Thymus (tissue), 11 donors: ENCODE measurements at regions not wholly inside any gene's neighbourhood (a gene's known extent, or its start where the extent isn't known, plus 50 kb on each side); places are given as distances from the start of the nearest gene placed in this dataset.
"Not testable (repeated sequence)": the region's sequence is repeated elsewhere in the genome, so short reads cannot be mapped to it uniquely, and the experiment has no call there.

Source experiments
- DNase-seq, 9 donors: peaks; one replicate each; pipeline ENCODE4 v3.0.0-alpha.2; 2013; ENCODE audit warnings: low spot score in 9 of 9, low read depth in 6 of 9, missing footprints in 1 of 9
- H3K27ac ChIP-seq, 2 donors: one replicate each; pipeline ENCODE4 v1.5.1; 2013; ENCODE audit warnings: control low read depth in 1 of 2, low read depth in 1 of 2, low read length in 1 of 2, mild to moderate bottlenecking in 1 of 2, moderate library complexity in 1 of 2
- H3K27me3 ChIP-seq, 2 donors: one replicate each; pipeline ENCODE4 v1.5.1; 2013; ENCODE audit warnings: low read length in 1 of 2; ENCODE audit not compliant: control insufficient read depth in 2 of 2, insufficient read depth in 1 of 2
- H3K36me3 ChIP-seq, 2 donors: one replicate each; pipeline ENCODE4 v1.5.1; 2013; ENCODE audit warnings: low read length in 1 of 2, mild to moderate bottlenecking in 1 of 2, moderate library complexity in 1 of 2; ENCODE audit not compliant: control insufficient read depth in 2 of 2, insufficient read depth in 2 of 2
- H3K4me1 ChIP-seq, 2 donors: one replicate each; pipeline ENCODE4 v1.5.1; 2013; ENCODE audit warnings: low read length in 2 of 2; ENCODE audit not compliant: control insufficient read depth in 2 of 2, insufficient read depth in 2 of 2
- H3K4me3 ChIP-seq, 2 donors: one replicate each; pipeline ENCODE4 v1.5.1; 2013; ENCODE audit warnings: low read length in 2 of 2, control low read depth in 1 of 2, mild to moderate bottlenecking in 1 of 2
- H3K9me3 ChIP-seq, 2 donors: one replicate each; pipeline ENCODE4 v1.5.1; 2013; ENCODE audit warnings: low read length in 1 of 2, mild to moderate bottlenecking in 1 of 2; ENCODE audit not compliant: control insufficient read depth in 2 of 2, insufficient read depth in 1 of 2
- WGBS: extraction: QIAGEN DNeasy Blood & Tissue Kit; methylation state at CpG from one replicate; pipeline ENCODE4 v1.1.7; 2013; 5-methylcytosine and 5-hydroxymethylcytosine counted together
- donor health status: healthy.

- H3K36me3 ChIP-seq, result no peaks in the 10 kb centered on the region
- no peak overlapping the region for H3K4me3 ChIP-seq
- no peaks in the 10 kb centered on the region for H3K4me1 ChIP-seq
- WGBS, result 97% methylated on average over 2 of the region's 2 CpGs
- no peaks in the 10 kb centered on the region for H3K9me3 ChIP-seq
- no peak for DNase-seq
- H3K27me3 ChIP-seq, result no peaks in the 10 kb centered on the region
- H3K27ac ChIP-seq, result no peak overlapping the region
Observed at GRCh38 chr2:175277772-175278171, 96.3 kb upstream of the ATP5MC3 start.

GRCh38 chr2:175275539-175275938, 94.0 kb upstream of the ATP5MC3 start:
- 80% methylated on average over 2 of the region's 2 CpGs for WGBS
- no peak for DNase-seq
- H3K36me3 ChIP-seq, result no peaks in the 10 kb centered on the region

GRCh38 chr2:175259164-175259563, 77.7 kb upstream of the ATP5MC3 start:
- Histone ChIP-seq H3K9me3 (peaks cover 0 to 2% of the 10 kb centered on the region in 2 donors), H3K27ac (no peak overlapping the region), H3K36me3 (no peaks in the 10 kb centered on the region), H3K27me3 (no peaks in the 10 kb centered on the region), H3K4me1 (no peaks in the 10 kb centered on the region), H3K4me3 (no peak overlapping the region)
- no peak for DNase-seq
- WGBS, result 95% methylated on average over 1 of the region's 1 CpG

More at GRCh38 chr2:175275539-175275938, 94.0 kb upstream of the ATP5MC3 start:
- H3K9me3 ChIP-seq, result no peaks in the 10 kb centered on the region
- H3K4me3 ChIP-seq, result no peak overlapping the region
- H3K27me3 ChIP-seq, result no peaks in the 10 kb centered on the region
- no peak overlapping the region for H3K27ac ChIP-seq
- no peaks in the 10 kb centered on the region for H3K4me1 ChIP-seq

GRCh38 chr2:175256806-175257585, 75.5 kb upstream of the ATP5MC3 start:
- Histone ChIP-seq H3K27me3 (no peaks in the 10 kb centered on the region), H3K36me3 (no peaks in the 10 kb centered on the region), H3K4me1 (no peaks in the 10 kb centered on the region), H3K27ac (no peak overlapping the region), H3K4me3 (no peak overlapping the region), H3K9me3 (peaks cover 0 to 2% of the 10 kb centered on the region in 2 donors)
- no peak for DNase-seq
- 88% methylated on average over 69 of the region's 69 CpGs for WGBS

GRCh38 chr2:175256391-175256790, 74.9 kb upstream of the ATP5MC3 start:
- WGBS, result 72% methylated on average over 4 of the region's 4 CpGs
- H3K9me3 ChIP-seq, H3K36me3 ChIP-seq, H3K4me3 ChIP-seq, H3K27ac ChIP-seq, DNase-seq, H3K4me1 ChIP-seq, H3K27me3 ChIP-seq: not testable (repeated sequence)

- DNase-seq, result no peak
- H3K27me3 ChIP-seq, result no peaks in the 10 kb centered on the region
- H3K9me3 ChIP-seq, result peaks cover 0 to 2% of the 10 kb centered on the region in 2 donors
- no peak overlapping the region for H3K4me3 ChIP-seq
- 83% methylated on average over 3 of the region's 3 CpGs for WGBS
- H3K36me3 ChIP-seq, result no peaks in the 10 kb centered on the region
- no peak overlapping the region for H3K27ac ChIP-seq
- no peaks in the 10 kb centered on the region for H3K4me1 ChIP-seq
Observed at GRCh38 chr2:175253871-175254270, 72.4 kb upstream of the ATP5MC3 start.

- Histone ChIP-seq H3K9me3 (no peaks in the 10 kb centered on the region), H3K36me3 (no peaks in the 10 kb centered on the region), H3K27ac (no peak overlapping the region), H3K4me3 (no peak overlapping the region), H3K4me1 (no peaks in the 10 kb centered on the region), H3K27me3 (no peaks in the 10 kb centered on the region)
- DNase-seq, result peak in 5 of 9 donors; percentile 5 to 37 (median 7)
- WGBS, result 40% methylated on average over 5 of the region's 5 CpGs
Observed at GRCh38 chr2:175251425-175252041, 70.0 kb upstream of the ATP5MC3 start.

GRCh38 chr2:175247159-175247558, 65.6 kb upstream of the ATP5MC3 start:
- Histone ChIP-seq H3K27ac (no peak overlapping the region), H3K36me3 (no peaks in the 10 kb centered on the region), H3K9me3 (no peaks in the 10 kb centered on the region), H3K4me3 (no peak overlapping the region), H3K4me1 (no peaks in the 10 kb centered on the region), H3K27me3 (no peaks in the 10 kb centered on the region)
- no peak for DNase-seq

GRCh38 chr2:175244697-175245096, 63.2 kb upstream of the ATP5MC3 start:
- Histone ChIP-seq H3K36me3 (no peaks in the 10 kb centered on the region), H3K27me3 (no peaks in the 10 kb centered on the region), H3K9me3 (no peaks in the 10 kb centered on the region), H3K27ac (no peak overlapping the region), H3K4me3 (no peak overlapping the region), H3K4me1 (no peaks in the 10 kb centered on the region)
- WGBS, result 91% methylated on average over 1 of the region's 1 CpG
- DNase-seq, result no peak
